ENCODE measurements at regions not wholly inside any gene's neighbourhood (a gene's known extent, or its start where the extent isn't known, plus 50 kb on each side); places are given as distances from the start of the nearest gene placed in this dataset.
"Not testable (repeated sequence)": the region's sequence is repeated elsewhere in the genome, so short reads cannot be mapped to it uniquely, and the experiment has no call there.

DNA sequence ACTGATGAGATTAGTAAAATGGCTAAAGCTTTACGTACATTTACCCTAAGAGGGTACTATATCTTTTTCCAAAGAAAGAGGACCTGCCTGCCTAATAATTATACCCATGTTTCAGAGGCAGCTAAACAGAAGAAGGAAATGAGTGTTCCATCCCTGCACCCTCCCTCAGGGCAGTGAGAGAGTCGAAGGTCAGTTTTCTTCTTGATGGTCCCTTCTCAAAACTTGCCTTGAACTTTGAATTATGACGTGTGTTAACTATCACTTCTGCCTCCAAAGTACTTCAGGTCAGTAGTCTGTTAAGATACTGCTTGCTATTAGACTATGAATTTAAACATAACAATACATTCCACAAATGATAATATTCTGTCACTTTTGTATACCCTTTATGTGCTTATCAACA, 294.8 kb upstream of the CHRM3 start:
- H3K9ac ChIP-seq (ENCODE audit: low read length): no peak overlapping the region
- DNase-seq: no peak
- H3K9me3 ChIP-seq (replicated peaks; ENCODE audit: insufficient read depth, low read length): no peaks in the 10 kb centered on the region
- no peaks in the 10 kb centered on the region for H3K9me2 ChIP-seq (replicated peaks; ENCODE audit: insufficient read depth, low read length)
- no peaks in the 10 kb centered on the region for H3F3A ChIP-seq (ENCODE audit: insufficient read depth, low read length)
- no peak overlapping the region for H3K4me2 ChIP-seq (ENCODE audit: low read depth, low read length)
- H2AFZ ChIP-seq (ENCODE audit: low read length): no peak overlapping the region
- no peak overlapping the region for H3K4me3 ChIP-seq (ENCODE audit: low read length)
- H3K36me3 ChIP-seq (replicated peaks; ENCODE audit: insufficient read depth, low read length): no peaks in the 10 kb centered on the region
- H3K4me1 ChIP-seq (ENCODE audit: low read length): peaks cover 5% of the 10 kb centered on the region; the same call in 1 of the 2 replicates
- TF ChIP-seq EZH2 (optimal IDR thresholded peaks at IDR 0.05; ENCODE audit: low read depth, low read length) (no peak), EZH2phosphoT487 (IDR thresholded peaks at IDR 0.05; ENCODE audit: low read length) (no peak)
- TF ChIP-seq, protein P1, sequence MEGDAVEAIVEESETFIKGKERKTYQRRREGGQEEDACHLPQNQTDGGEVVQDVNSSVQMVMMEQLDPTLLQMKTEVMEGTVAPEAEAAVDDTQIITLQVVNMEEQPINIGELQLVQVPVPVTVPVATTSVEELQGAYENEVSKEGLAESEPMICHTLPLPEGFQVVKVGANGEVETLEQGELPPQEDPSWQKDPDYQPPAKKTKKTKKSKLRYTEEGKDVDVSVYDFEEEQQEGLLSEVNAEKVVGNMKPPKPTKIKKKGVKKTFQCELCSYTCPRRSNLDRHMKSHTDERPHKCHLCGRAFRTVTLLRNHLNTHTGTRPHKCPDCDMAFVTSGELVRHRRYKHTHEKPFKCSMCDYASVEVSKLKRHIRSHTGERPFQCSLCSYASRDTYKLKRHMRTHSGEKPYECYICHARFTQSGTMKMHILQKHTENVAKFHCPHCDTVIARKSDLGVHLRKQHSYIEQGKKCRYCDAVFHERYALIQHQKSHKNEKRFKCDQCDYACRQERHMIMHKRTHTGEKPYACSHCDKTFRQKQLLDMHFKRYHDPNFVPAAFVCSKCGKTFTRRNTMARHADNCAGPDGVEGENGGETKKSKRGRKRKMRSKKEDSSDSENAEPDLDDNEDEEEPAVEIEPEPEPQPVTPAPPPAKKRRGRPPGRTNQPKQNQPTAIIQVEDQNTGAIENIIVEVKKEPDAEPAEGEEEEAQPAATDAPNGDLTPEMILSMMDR (IDR thresholded peaks at IDR 0.05; ENCODE audit: low read length): no peak
- H3K79me2 ChIP-seq (ENCODE audit: low read length): no peaks in the 10 kb centered on the region
- H4K20me1 ChIP-seq (ENCODE audit: insufficient read depth, low read length): no peaks in the 10 kb centered on the region
- H3K27ac ChIP-seq (ENCODE audit: low read length): no peak overlapping the region
- H3K27me3 ChIP-seq (replicated peaks; ENCODE audit: insufficient read depth, low read length): no peaks in the 10 kb centered on the region

DNA sequence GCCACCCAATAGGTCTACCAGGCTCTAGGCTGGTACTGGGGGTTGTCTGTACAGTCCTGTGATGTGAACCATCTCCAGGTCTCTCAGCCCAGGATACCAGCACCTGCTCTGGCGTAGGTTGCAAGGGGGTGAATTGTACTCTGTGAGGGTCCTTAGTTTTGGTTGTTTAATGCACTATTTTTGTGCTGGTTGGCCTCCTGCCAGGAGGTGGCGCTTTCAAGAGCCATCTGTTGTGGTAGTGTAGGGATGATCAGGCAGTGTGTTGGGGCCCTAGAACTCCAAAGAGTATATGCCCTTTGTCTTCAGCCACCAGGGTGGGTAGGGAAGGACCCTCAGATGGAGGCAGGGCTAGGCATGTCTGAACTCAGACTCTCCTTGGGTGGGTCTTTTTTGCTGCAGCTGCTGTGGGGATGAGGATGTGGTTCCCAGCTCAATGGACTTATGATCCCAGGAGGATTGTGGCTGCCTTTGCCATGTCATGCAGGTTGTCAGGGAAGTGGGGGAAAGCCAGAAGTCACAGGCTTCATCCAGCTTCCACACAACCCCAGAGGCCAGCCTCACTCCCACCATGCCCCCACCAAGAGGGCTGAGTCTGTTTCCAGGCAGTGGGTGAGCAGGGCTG, 301.8 kb upstream of the CHRM3 start:
- Histone ChIP-seq H3K27ac (ENCODE audit: low read length) (no peak overlapping the region), H3K9me2 (replicated peaks; ENCODE audit: insufficient read depth, low read length) (no peaks in the 10 kb centered on the region), H3K27me3 (replicated peaks; ENCODE audit: insufficient read depth, low read length) (no peaks in the 10 kb centered on the region), H4K20me1 (ENCODE audit: insufficient read depth, low read length) (no peaks in the 10 kb centered on the region), H3K9ac (ENCODE audit: low read length) (no peak overlapping the region), H3F3A (ENCODE audit: insufficient read depth, low read length) (peaks cover 9% of the 10 kb centered on the region; the same call in 1 of the 2 replicates), H3K4me2 (ENCODE audit: low read depth, low read length) (no peak overlapping the region), H3K36me3 (replicated peaks; ENCODE audit: insufficient read depth, low read length) (no peaks in the 10 kb centered on the region), H3K4me1 (ENCODE audit: low read length) (peaks cover 17% of the 10 kb centered on the region), H3K79me2 (ENCODE audit: low read length) (no peaks in the 10 kb centered on the region), H3K9me3 (replicated peaks; ENCODE audit: insufficient read depth, low read length) (no peaks in the 10 kb centered on the region), H2AFZ (ENCODE audit: low read length) (no peak overlapping the region), H3K4me3 (ENCODE audit: low read length) (no peak overlapping the region)
- TF ChIP-seq EZH2phosphoT487 (IDR thresholded peaks at IDR 0.05; ENCODE audit: low read length): no peak
- TF ChIP-seq EZH2 (optimal IDR thresholded peaks at IDR 0.05; ENCODE audit: low read depth, low read length): no peak
- TF ChIP-seq, protein P1 (IDR thresholded peaks at IDR 0.05; ENCODE audit: low read length): no peak
- DNase-seq: no peak

DNA sequence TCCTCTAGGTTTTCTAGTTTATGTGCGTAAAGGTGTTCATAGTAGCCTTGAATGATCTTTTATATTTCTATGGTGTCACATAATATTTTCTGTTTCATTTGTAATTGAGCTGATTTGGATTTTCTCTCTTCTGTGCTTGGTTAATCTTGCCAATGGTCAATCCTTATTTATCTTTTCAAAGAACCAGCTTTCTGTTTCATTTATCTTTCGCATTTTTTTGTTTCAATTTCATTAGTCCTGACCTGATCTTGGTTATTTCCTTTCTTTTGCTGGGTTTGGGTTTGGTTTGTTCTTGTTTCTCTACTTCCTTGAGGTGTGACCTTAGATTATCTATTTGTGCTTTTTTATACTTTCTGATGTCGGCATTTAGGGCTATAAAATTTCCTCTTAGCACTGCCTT, 304.4 kb upstream of the CHRM3 start:
- not testable (repeated sequence) for H4K20me1 ChIP-seq (ENCODE audit: insufficient read depth, low read length); H3K9me2 ChIP-seq (replicated peaks; ENCODE audit: insufficient read depth, low read length); H3K9me3 ChIP-seq (replicated peaks; ENCODE audit: insufficient read depth, low read length); H3K79me2 ChIP-seq (ENCODE audit: low read length); H3K9ac ChIP-seq (ENCODE audit: low read length); H3K4me2 ChIP-seq (ENCODE audit: low read depth, low read length); H3K36me3 ChIP-seq (replicated peaks; ENCODE audit: insufficient read depth, low read length); H3K4me3 ChIP-seq (ENCODE audit: low read length); H3F3A ChIP-seq (ENCODE audit: insufficient read depth, low read length); H3K27me3 ChIP-seq (replicated peaks; ENCODE audit: insufficient read depth, low read length)
- Histone ChIP-seq H2AFZ (ENCODE audit: low read length) (0 out of 2 replicates have a peak overlapping the region, but pooled peaks have one; percentile 13), H3K27ac (ENCODE audit: low read length) (peak overlapping the region; percentile 6; the same call in 1 of the 2 replicates), H3K4me1 (ENCODE audit: low read length) (peaks cover 11% of the 10 kb centered on the region; the same call in 1 of the 2 replicates)
- DNase-seq: peak; percentile 60

DNA sequence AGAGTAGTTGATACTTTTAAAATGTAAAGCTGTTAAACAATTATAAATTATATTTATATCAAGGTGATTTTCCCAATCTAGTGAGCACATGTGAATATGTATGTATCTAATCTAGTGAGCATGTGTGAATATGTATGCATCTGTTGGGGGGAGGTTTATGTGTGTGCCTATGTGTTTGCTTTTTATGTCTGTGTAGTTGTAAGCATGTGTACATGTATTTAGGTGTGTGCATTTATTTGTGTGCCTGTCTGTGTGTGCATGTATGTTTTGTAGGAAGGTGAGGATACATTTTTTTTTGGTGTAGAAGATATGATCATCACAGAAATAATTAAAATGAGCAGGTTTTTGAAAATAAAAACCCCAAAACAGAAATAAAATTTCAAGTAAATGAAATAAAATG, 318.9 kb upstream of the CHRM3 start:
- no peaks in the 10 kb centered on the region for H3K27me3 ChIP-seq (replicated peaks; ENCODE audit: insufficient read depth, low read length)
- no peak overlapping the region for H3K4me2 ChIP-seq (ENCODE audit: low read depth, low read length)

More for the DNA sequence above, 318.9 kb upstream of the CHRM3 start:
- Histone ChIP-seq H3K79me2 (ENCODE audit: low read length) (no peaks in the 10 kb centered on the region), H3K27ac (ENCODE audit: low read length) (no peak overlapping the region), H3K4me3 (ENCODE audit: low read length) (no peak overlapping the region), H3F3A (ENCODE audit: insufficient read depth, low read length) (no peaks in the 10 kb centered on the region; the same call in 1 of the 2 replicates), H3K9me2 (replicated peaks; ENCODE audit: insufficient read depth, low read length) (no peaks in the 10 kb centered on the region), H3K36me3 (replicated peaks; ENCODE audit: insufficient read depth, low read length) (no peaks in the 10 kb centered on the region), H3K9me3 (replicated peaks; ENCODE audit: insufficient read depth, low read length) (no peaks in the 10 kb centered on the region), H2AFZ (ENCODE audit: low read length) (no peak overlapping the region), H3K4me1 (ENCODE audit: low read length) (0 out of 2 replicates have a peak, but pooled peaks cover 3% of the 10 kb centered on the region), H4K20me1 (ENCODE audit: insufficient read depth, low read length) (no peaks in the 10 kb centered on the region), H3K9ac (ENCODE audit: low read length) (no peak overlapping the region)
- DNase-seq: no peak
- no peak for TF ChIP-seq EZH2 (optimal IDR thresholded peaks at IDR 0.05; ENCODE audit: low read depth, low read length)
- TF ChIP-seq EZH2phosphoT487 (IDR thresholded peaks at IDR 0.05; ENCODE audit: low read length): no peak
- TF ChIP-seq, protein P1 (IDR thresholded peaks at IDR 0.05; ENCODE audit: low read length): no peak

Data from MM.1S (cell line).